Muscle layer of colon (tissue), 2 donors: ENCODE measurements at regions not wholly inside any gene's neighbourhood (a gene's known extent, or its start where the extent isn't known, plus 50 kb on each side); places are given as distances from the start of the nearest gene placed in this dataset.

Source experiments
- H3K27ac ChIP-seq: one replicate; pipeline ENCODE4 v1.7.0; 2013; ENCODE audit warnings: low read depth, mild to moderate bottlenecking, low read length, moderate library complexity
- H3K27me3 ChIP-seq, 2 donors: one replicate each; pipeline ENCODE4 v1.7.0; 2013; ENCODE audit warnings: low read length in 2 of 2, mild to moderate bottlenecking in 2 of 2; ENCODE audit not compliant: insufficient read depth in 2 of 2, control insufficient read depth in 1 of 2
- H3K36me3 ChIP-seq: one replicate; pipeline ENCODE4 v1.7.0; 2013; ENCODE audit warnings: mild to moderate bottlenecking, low read length; ENCODE audit not compliant: insufficient read depth
- H3K4me1 ChIP-seq: one replicate; pipeline ENCODE4 v1.7.0; 2013; ENCODE audit warnings: mild to moderate bottlenecking, low read length; ENCODE audit not compliant: insufficient read depth
- H3K4me3 ChIP-seq, 2 donors: one replicate each; pipeline ENCODE4 v1.7.0; 2013; ENCODE audit warnings: low read length in 2 of 2, low read depth in 1 of 2, mild to moderate bottlenecking in 1 of 2, moderate library complexity in 1 of 2
- H3K9ac ChIP-seq: one replicate; pipeline ENCODE4 v1.7.0; 2013; ENCODE audit warnings: low read length
- H3K9me3 ChIP-seq: one replicate; pipeline ENCODE4 v1.7.0; 2013; ENCODE audit warnings: mild to moderate bottlenecking, low read length
- donor health status: abdominal sarcoma.
- donor health status: Adenocarcinoma of cecum.

GRCh38 chr12:66733321-66733720 lies 54.4 kb upstream of the GRIP1 start:
- H3K4me3 ChIP-seq, result no peak overlapping the region
- H3K36me3 ChIP-seq, result no peaks in the 10 kb centered on the region
- no peaks in the 10 kb centered on the region for H3K4me1 ChIP-seq
- H3K27ac ChIP-seq, result no peak overlapping the region
- H3K27me3 ChIP-seq, result no peaks in the 10 kb centered on the region
- no peak overlapping the region for H3K9ac ChIP-seq
- no peaks in the 10 kb centered on the region for H3K9me3 ChIP-seq

DNA sequence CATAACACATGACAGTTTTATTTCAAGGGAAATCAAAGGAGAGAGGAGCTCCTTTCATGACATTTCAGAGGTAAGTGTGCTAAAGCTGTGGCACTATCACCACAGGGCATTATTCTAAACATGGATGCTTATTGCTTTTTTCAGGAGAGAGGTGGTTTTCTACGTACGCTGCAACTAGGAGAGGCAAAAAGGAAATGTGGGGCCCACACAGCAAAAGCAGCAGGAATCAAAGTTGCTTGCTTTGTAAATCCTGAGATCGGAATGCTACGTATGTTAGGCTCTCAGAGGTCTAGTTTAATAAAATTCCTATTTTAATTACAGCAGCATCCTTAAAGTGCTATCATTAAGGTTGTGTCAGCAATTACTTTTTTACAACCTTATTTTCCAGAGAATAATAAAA lies 55.0 kb upstream of the GRIP1 start:
- no peak overlapping the region for H3K4me3 ChIP-seq
- no peaks in the 10 kb centered on the region for H3K4me1 ChIP-seq

DNA sequence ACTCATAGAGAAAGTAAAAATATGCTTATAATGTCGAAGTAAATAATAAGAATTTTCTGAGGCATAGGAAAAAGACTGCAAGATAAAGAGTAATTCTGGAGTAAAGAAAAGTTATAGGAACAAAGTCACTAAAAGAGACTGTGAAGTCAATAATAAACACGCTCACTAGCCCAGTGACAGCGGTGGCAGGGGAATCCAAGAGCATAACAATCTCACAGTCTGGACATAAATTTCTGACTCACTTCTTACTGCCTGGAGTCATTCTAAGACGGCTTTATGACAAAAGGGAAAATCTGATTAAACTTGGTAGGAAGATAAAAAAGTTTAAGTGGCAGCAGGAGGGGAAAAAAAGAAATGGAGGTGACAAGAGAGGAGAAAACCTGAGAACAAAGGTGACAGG lies 56.4 kb upstream of the GRIP1 start:
- Histone ChIP-seq H3K9me3 (no peaks in the 10 kb centered on the region), H3K4me3 (no peak overlapping the region), H3K4me1 (peaks cover 4% of the 10 kb centered on the region), H3K9ac (no peak overlapping the region), H3K36me3 (no peaks in the 10 kb centered on the region), H3K27me3 (no peaks in the 10 kb centered on the region), H3K27ac (no peak overlapping the region)

More for the DNA sequence above, 55.0 kb upstream of the GRIP1 start:
- Histone ChIP-seq H3K9ac (no peak overlapping the region), H3K27me3 (no peaks in the 10 kb centered on the region), H3K36me3 (no peaks in the 10 kb centered on the region), H3K9me3 (no peaks in the 10 kb centered on the region), H3K27ac (no peak overlapping the region)

DNA sequence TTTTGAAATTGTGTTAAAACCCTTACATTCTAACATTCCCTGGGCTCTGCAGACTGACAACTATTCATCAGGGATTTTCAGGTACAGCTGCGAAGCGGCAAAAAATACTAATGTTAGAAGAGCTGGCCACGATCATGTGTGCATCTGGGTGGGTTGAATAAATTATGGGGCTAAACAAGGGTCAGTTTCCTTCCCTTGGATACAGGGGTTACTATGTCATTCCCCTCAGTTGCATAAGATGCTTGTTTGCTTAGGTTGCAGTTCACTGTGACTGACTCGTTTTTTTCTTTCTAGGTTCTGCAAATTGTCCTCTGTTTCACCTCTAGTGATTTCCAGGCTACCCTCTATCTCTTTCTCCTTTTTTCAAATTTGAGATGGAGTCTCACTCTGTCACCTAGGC lies 58.1 kb upstream of the GRIP1 start:
- no peak overlapping the region for H3K27ac ChIP-seq
- no peaks in the 10 kb centered on the region for H3K9me3 ChIP-seq
- no peak overlapping the region for H3K9ac ChIP-seq
- no peak overlapping the region for H3K4me3 ChIP-seq
- no peaks in the 10 kb centered on the region for H3K27me3 ChIP-seq
- no peaks in the 10 kb centered on the region for H3K36me3 ChIP-seq
- peaks cover 8% of the 10 kb centered on the region for H3K4me1 ChIP-seq

- H3K9me3 ChIP-seq, result no peaks in the 10 kb centered on the region
- no peaks in the 10 kb centered on the region for H3K27me3 ChIP-seq
- no peaks in the 10 kb centered on the region for H3K36me3 ChIP-seq
- no peak overlapping the region for H3K27ac ChIP-seq
- no peak overlapping the region for H3K4me3 ChIP-seq
- H3K9ac ChIP-seq, result no peak overlapping the region
- peaks cover 12% of the 10 kb centered on the region for H3K4me1 ChIP-seq
Measured at GRCh38 chr12:66739266-66739665, 60.4 kb upstream of the GRIP1 start.

DNA sequence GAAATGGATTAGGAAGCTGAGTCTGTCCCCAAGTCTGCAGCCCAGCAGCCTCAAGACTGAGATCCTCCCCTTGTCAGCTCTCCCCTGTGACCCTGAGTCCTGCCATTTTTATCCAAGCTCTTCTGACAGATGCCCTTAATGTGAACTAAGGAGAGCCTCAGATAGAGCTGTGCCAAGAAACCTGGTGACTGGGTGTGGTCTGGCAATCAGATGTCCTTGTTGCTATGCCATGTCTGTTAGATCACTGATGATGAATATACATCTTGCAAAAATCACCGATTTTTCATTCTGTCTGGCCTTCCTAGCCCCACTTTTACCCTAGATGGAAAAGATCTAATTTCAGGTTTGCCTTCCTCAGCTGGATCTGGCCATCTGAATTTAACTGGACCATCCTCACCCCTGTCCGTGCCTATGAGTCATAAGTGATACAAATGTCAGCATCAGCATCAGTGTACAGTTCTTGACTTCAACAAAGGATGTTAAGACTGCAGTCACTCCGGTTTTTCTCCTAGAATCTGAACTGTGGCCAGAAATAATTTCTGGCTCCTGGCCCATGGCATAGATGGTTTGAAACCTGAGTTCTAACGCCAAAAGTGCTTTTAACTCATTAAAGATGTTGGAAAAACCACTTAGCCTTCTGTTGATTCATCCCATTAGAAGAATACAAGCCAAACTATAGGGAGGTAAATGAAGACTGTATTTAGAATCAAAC lies 61.2 kb upstream of the GRIP1 start:
- Histone ChIP-seq H3K4me1 (peaks cover 12% of the 10 kb centered on the region), H3K36me3 (no peaks in the 10 kb centered on the region), H3K9me3 (no peaks in the 10 kb centered on the region), H3K27me3 (no peaks in the 10 kb centered on the region), H3K27ac (no peak overlapping the region), H3K9ac (no peak overlapping the region), H3K4me3 (no peak overlapping the region)

DNA sequence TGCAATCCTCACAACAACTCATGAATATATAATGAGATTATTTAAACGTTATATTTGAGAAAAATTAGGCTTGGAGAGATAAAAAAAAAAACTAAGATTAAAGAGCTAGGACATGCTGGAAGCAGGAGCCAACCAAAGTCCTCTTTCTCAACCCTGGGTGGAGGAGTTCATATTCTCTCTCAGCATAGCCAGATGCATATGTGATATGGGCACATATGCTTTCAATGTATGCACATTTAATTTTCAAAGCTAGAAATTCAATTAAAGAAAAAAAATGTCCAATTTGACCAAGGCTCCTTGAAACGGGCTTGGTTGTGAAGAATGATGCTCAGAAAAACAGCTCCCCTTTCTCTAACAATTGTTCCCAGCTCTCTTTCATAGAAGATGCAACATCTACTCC lies 61.9 kb upstream of the GRIP1 start:
- Histone ChIP-seq H3K4me3 (no peak overlapping the region), H3K9me3 (no peaks in the 10 kb centered on the region), H3K9ac (no peak overlapping the region), H3K4me1 (peaks cover 12% of the 10 kb centered on the region), H3K27me3 (no peaks in the 10 kb centered on the region), H3K36me3 (no peaks in the 10 kb centered on the region), H3K27ac (no peak overlapping the region)

- Histone ChIP-seq H3K4me1 (peaks cover 12% of the 10 kb centered on the region), H3K27me3 (no peaks in the 10 kb centered on the region), H3K9ac (no peak overlapping the region), H3K9me3 (no peaks in the 10 kb centered on the region), H3K36me3 (no peaks in the 10 kb centered on the region), H3K4me3 (no peak overlapping the region), H3K27ac (no peak overlapping the region)
Measured at GRCh38 chr12:66741919-66742318, 63.0 kb upstream of the GRIP1 start.

GRCh38 chr12:66742508-66743367 lies 63.9 kb upstream of the GRIP1 start:
- Histone ChIP-seq H3K9ac (no peak overlapping the region), H3K9me3 (no peaks in the 10 kb centered on the region), H3K27me3 (no peaks in the 10 kb centered on the region), H3K27ac (no peak overlapping the region), H3K36me3 (no peaks in the 10 kb centered on the region), H3K4me1 (peaks cover 12% of the 10 kb centered on the region), H3K4me3 (no peak overlapping the region)

GRCh38 chr12:66744461-66744860 lies 65.6 kb upstream of the GRIP1 start:
- no peaks in the 10 kb centered on the region for H3K9me3 ChIP-seq
- H3K4me1 ChIP-seq, result peaks cover 12% of the 10 kb centered on the region
- H3K27ac ChIP-seq, result no peak overlapping the region
- no peak overlapping the region for H3K4me3 ChIP-seq
- H3K9ac ChIP-seq, result no peak overlapping the region
- no peaks in the 10 kb centered on the region for H3K36me3 ChIP-seq
- no peaks in the 10 kb centered on the region for H3K27me3 ChIP-seq

DNA sequence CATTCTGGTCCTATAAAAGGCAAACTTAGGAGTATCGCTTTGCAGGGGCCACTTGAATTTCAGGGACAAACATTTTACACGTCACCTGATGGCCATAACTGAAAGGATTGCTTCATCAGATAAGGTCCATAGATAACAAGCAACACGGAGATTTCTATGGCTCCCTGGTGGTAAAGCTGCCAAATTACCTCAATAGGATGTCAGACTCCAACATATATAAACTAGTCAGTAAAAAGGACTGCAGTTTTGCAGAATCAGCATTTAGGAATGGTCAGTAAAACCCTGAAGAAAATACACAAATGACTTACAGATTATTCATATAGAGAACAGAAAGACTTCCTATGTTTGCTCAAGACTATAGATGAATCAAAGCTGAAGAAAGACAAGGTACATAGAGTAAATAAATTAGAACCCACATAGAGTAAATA lies 66.1 kb upstream of the GRIP1 start:
- H3K27me3 ChIP-seq, result no peaks in the 10 kb centered on the region
- H3K9me3 ChIP-seq, result no peaks in the 10 kb centered on the region
- H3K27ac ChIP-seq, result no peak overlapping the region

More for the DNA sequence above, 66.1 kb upstream of the GRIP1 start:
- no peak overlapping the region for H3K4me3 ChIP-seq
- H3K36me3 ChIP-seq, result no peaks in the 10 kb centered on the region
- peaks cover 11% of the 10 kb centered on the region for H3K4me1 ChIP-seq
- no peak overlapping the region for H3K9ac ChIP-seq
